Neuronal stem cell (in vitro differentiated cells): ENCODE measurements at regions not wholly inside any gene's neighbourhood (a gene's known extent, or its start where the extent isn't known, plus 50 kb on each side); places are given as distances from the start of the nearest gene placed in this dataset.

Experiments
- DNase-seq: peaks from one replicate; pipeline ENCODE4 v3.0.0-alpha.2; 2013; ENCODE audit warnings: low spot score
- H2AFZ ChIP-seq: one replicate; pipeline ENCODE4 v1.6.1; 2013; ENCODE audit warnings: mild to moderate bottlenecking, low read length, inconsistent platforms
- H2AK5ac ChIP-seq: 2 replicates; pipeline ENCODE4 v1.6.1; 2013; ENCODE audit warnings: low read depth, mild to moderate bottlenecking, inconsistent platforms, low read length, moderate library complexity, mixed read lengths
- H2BK120ac ChIP-seq: 2 replicates; pipeline ENCODE4 v1.6.1; 2013; ENCODE audit warnings: low read depth, mild to moderate bottlenecking, inconsistent platforms, low read length, moderate library complexity, mixed read lengths
- H2BK12ac ChIP-seq: one replicate; pipeline ENCODE4 v1.6.1; 2013; ENCODE audit warnings: low read length, inconsistent platforms
- H2BK15ac ChIP-seq: 2 replicates; pipeline ENCODE4 v1.6.1; 2013; ENCODE audit warnings: mild to moderate bottlenecking, low read length, inconsistent platforms, mixed read lengths
- H2BK5ac ChIP-seq: one replicate; pipeline ENCODE4 v1.6.1; 2013; ENCODE audit warnings: inconsistent platforms, mild to moderate bottlenecking, low read length, moderate library complexity
- H3K14ac ChIP-seq: one replicate; pipeline ENCODE4 v1.6.1; 2013; ENCODE audit warnings: low read length, inconsistent platforms
- H3K18ac ChIP-seq: 2 replicates; pipeline ENCODE4 v1.6.1; 2013; ENCODE audit warnings: low read length, inconsistent platforms
- H3K23ac ChIP-seq: 2 replicates; pipeline ENCODE4 v1.6.1; 2013; ENCODE audit warnings: low read depth, mild to moderate bottlenecking, mixed read lengths, low read length, inconsistent platforms; ENCODE audit not compliant: poor library complexity
- H3K27ac ChIP-seq: replicated peaks from 3 replicates; pipeline ENCODE4 v1.5.1; 2013; ENCODE audit warnings: low read length, inconsistent platforms
- H3K27me3 ChIP-seq, 3 experiments: 2 replicates each; pipeline ENCODE4 v1.6.1; 2013; ENCODE audit warnings: low read length in 3 of 3, mild to moderate bottlenecking in 2 of 3, inconsistent platforms in 1 of 3, low read depth in 1 of 3, mixed read lengths in 1 of 3, moderate library complexity in 1 of 3; ENCODE audit not compliant: control insufficient read depth in 3 of 3, insufficient read depth in 3 of 3
- H3K36me3 ChIP-seq, 2 donors: replicated peaks in 1 of 2; 2 replicates each; pipeline ENCODE4 v1.6.1; 2013; ENCODE audit warnings: low read length in 2 of 2; ENCODE audit not compliant: control insufficient read depth in 2 of 2, insufficient read depth in 2 of 2
- H3K4ac ChIP-seq: 2 replicates; pipeline ENCODE4 v1.6.1; 2013; ENCODE audit warnings: inconsistent platforms, mild to moderate bottlenecking, low read length, moderate library complexity
- H3K4me1 ChIP-seq, 2 donors: 1 replicate in 1 of 2; 2 replicates in 1 of 2; pipeline ENCODE4 v1.6.1; 2013; ENCODE audit warnings: low read length in 2 of 2, low read depth in 1 of 2; ENCODE audit not compliant: control insufficient read depth in 2 of 2, insufficient read depth in 1 of 2
- H3K4me2 ChIP-seq: one replicate; pipeline ENCODE4 v1.6.1; 2013; ENCODE audit warnings: mild to moderate bottlenecking, low read length, inconsistent platforms; ENCODE audit not compliant: insufficient read depth, poor library complexity, severe bottlenecking
- H3K4me3 ChIP-seq, 2 donors: 2 replicates each; pipeline ENCODE4 v1.5.1; 2013; ENCODE audit warnings: low read length in 2 of 2, mild to moderate bottlenecking in 2 of 2, inconsistent platforms in 1 of 2, moderate library complexity in 1 of 2
- H3K79me1 ChIP-seq: one replicate; pipeline ENCODE4 v1.6.1; 2013; ENCODE audit warnings: low read depth, mild to moderate bottlenecking, inconsistent platforms, low read length, moderate library complexity
- H3K9ac ChIP-seq: one replicate; pipeline ENCODE4 v1.6.1; 2013; ENCODE audit warnings: mild to moderate bottlenecking, low read depth, low read length, inconsistent platforms; ENCODE audit not compliant: poor library complexity
- H3K9me3 ChIP-seq, 2 donors: replicated peaks in 1 of 2; 2 replicates each; pipeline versions ENCODE3 to v1.6.1; 2013; ENCODE audit warnings: low read length in 2 of 2, mild to moderate bottlenecking in 2 of 2, inconsistent platforms in 1 of 2, low read depth in 1 of 2, mixed read lengths in 1 of 2, moderate library complexity in 1 of 2; ENCODE audit not compliant: control insufficient read depth in 2 of 2, insufficient read depth in 1 of 2
- H4K8ac ChIP-seq: one replicate; pipeline ENCODE4 v1.6.1; 2013; ENCODE audit warnings: low read depth, mild to moderate bottlenecking, inconsistent platforms, low read length, moderate library complexity
- H4K91ac ChIP-seq: one replicate; pipeline ENCODE4 v1.6.1; 2013; ENCODE audit warnings: low read length, low read depth, mild to moderate bottlenecking, inconsistent platforms; ENCODE audit not compliant: poor library complexity
- WGBS, 2 donors: extraction: QIAGEN DNeasy Blood & Tissue Kit; methylation state at CpG; one replicate each; pipeline ENCODE4 v1.1.7; 2013; ENCODE audit warnings: missing lambda C conversion rate in 2 of 2, mixed read lengths in 1 of 2; ENCODE audit not compliant: insufficient read length in 2 of 2, insufficient replicate concordance in 1 of 2; ENCODE audit errors: extremely low coverage in 2 of 2; 5-methylcytosine and 5-hydroxymethylcytosine counted together

- H3K4me1 ChIP-seq = peaks cover 0 to 2% of the 10 kb centered on the region in 2 donors
- H3K14ac ChIP-seq = no peak overlapping the region
- no peak overlapping the region for H3K4me2 ChIP-seq
- peaks cover 0 to 5% of the 10 kb centered on the region in 2 donors for H3K9me3 ChIP-seq
- H4K91ac ChIP-seq = no peak overlapping the region
- no peak overlapping the region for H2BK15ac ChIP-seq
- DNase-seq = no peak
- no peak overlapping the region for H3K4ac ChIP-seq
- H2BK12ac ChIP-seq = no peak overlapping the region
- no peak overlapping the region for H3K27ac ChIP-seq
- H3K27me3 ChIP-seq = peaks cover 0 to 4% (median 0%) of the 10 kb centered on the region in 3 experiments
- no peak overlapping the region for H2BK5ac ChIP-seq
- no peak overlapping the region for H3K18ac ChIP-seq
- H3K79me1 ChIP-seq = no peaks in the 10 kb centered on the region
- WGBS, 2 donors = no CpG with 5 or more reads among the region's 3 CpGs
- no peak overlapping the region for H4K8ac ChIP-seq
- no peak overlapping the region for H3K23ac ChIP-seq
- no peaks in the 10 kb centered on the region for H3K36me3 ChIP-seq
- H3K4me3 ChIP-seq = no peak overlapping the region
- H3K9ac ChIP-seq = no peak overlapping the region
- H2AK5ac ChIP-seq = no peak overlapping the region
- H2BK120ac ChIP-seq = no peak overlapping the region
- no peak overlapping the region for H2AFZ ChIP-seq
Measured at GRCh38 chr11:121950160-121950559, 165.9 kb downstream of the BLID start.

GRCh38 chr11:121946514-121946913, 169.5 kb downstream of the BLID start:
- H3K79me1 ChIP-seq = no peaks in the 10 kb centered on the region
- H3K14ac ChIP-seq = no peak overlapping the region
- H2BK12ac ChIP-seq = no peak overlapping the region
- no peak overlapping the region for H3K18ac ChIP-seq
- H4K91ac ChIP-seq = no peak overlapping the region
- DNase-seq = no peak
- H2BK120ac ChIP-seq = no peak overlapping the region
- H2AK5ac ChIP-seq = no peak overlapping the region
- H3K27ac ChIP-seq = no peak overlapping the region
- H3K36me3 ChIP-seq = no peaks in the 10 kb centered on the region
- H3K4me1 ChIP-seq = peaks cover 0 to 2% of the 10 kb centered on the region in 2 donors
- H4K8ac ChIP-seq = no peak overlapping the region
- no peak overlapping the region for H3K4ac ChIP-seq
- H3K27me3 ChIP-seq = peaks cover 0 to 4% (median 0%) of the 10 kb centered on the region in 3 experiments
- WGBS, 2 donors = no CpG with 5 or more reads among the region's 3 CpGs
- no peak overlapping the region for H3K4me2 ChIP-seq
- no peak overlapping the region for H2BK5ac ChIP-seq
- H3K9me3 ChIP-seq = peaks cover 0 to 5% of the 10 kb centered on the region in 2 donors
- no peak overlapping the region for H2AFZ ChIP-seq
- H2BK15ac ChIP-seq = no peak overlapping the region
- H3K9ac ChIP-seq = no peak overlapping the region
- H3K4me3 ChIP-seq = no peak overlapping the region
- no peak overlapping the region for H3K23ac ChIP-seq

GRCh38 chr11:121944556-121945230, 171.3 kb downstream of the BLID start:
- H3K27me3 ChIP-seq = no peaks in the 10 kb centered on the region
- no peak overlapping the region for H3K4me2 ChIP-seq
- no peak overlapping the region for H2AFZ ChIP-seq
- H3K4ac ChIP-seq = no peak overlapping the region
- no peak overlapping the region for H3K18ac ChIP-seq
- H4K91ac ChIP-seq = no peak overlapping the region
- H2AK5ac ChIP-seq = no peak overlapping the region
- H3K4me1 ChIP-seq = no peaks in the 10 kb centered on the region
- H3K79me1 ChIP-seq = no peaks in the 10 kb centered on the region
- no peak overlapping the region for H3K27ac ChIP-seq
- no peak overlapping the region for H2BK12ac ChIP-seq
- H3K14ac ChIP-seq = no peak overlapping the region
- no peaks in the 10 kb centered on the region for H3K36me3 ChIP-seq
- H2BK15ac ChIP-seq = no peak overlapping the region
- no peak overlapping the region for H3K9ac ChIP-seq
- H2BK5ac ChIP-seq = no peak overlapping the region
- H3K4me3 ChIP-seq = no peak overlapping the region
- H3K9me3 ChIP-seq = peaks cover 0 to 5% of the 10 kb centered on the region in 2 donors
- H2BK120ac ChIP-seq = no peak overlapping the region
- no peak for DNase-seq
- no peak overlapping the region for H3K23ac ChIP-seq
- no peak overlapping the region for H4K8ac ChIP-seq
- no CpG with 5 or more reads among the region's 4 CpGs for WGBS, 2 donors

- Histone ChIP-seq H2BK12ac (no peak overlapping the region), H2BK15ac (no peak overlapping the region), H3K9ac (no peak overlapping the region), H4K91ac (no peak overlapping the region), H3K36me3 (no peaks in the 10 kb centered on the region), H3K27me3 (no peaks in the 10 kb centered on the region), H3K4ac (no peak overlapping the region), H3K27ac (no peak overlapping the region), H3K4me3 (no peak overlapping the region), H3K9me3 (no peaks in the 10 kb centered on the region), H3K23ac (no peak overlapping the region), H3K18ac (no peak overlapping the region), H2AK5ac (no peak overlapping the region), H3K4me1 (peaks cover 0 to 1% of the 10 kb centered on the region in 2 donors), H2BK120ac (no peak overlapping the region), H3K14ac (no peak overlapping the region), H2AFZ (no peak overlapping the region), H3K4me2 (no peak overlapping the region), H4K8ac (no peak overlapping the region), H3K79me1 (no peaks in the 10 kb centered on the region), H2BK5ac (no peak overlapping the region)
- WGBS, 2 donors = no CpG with 5 or more reads among the region's 2 CpGs
- no peak for DNase-seq
Measured at GRCh38 chr11:121938076-121938475, 177.9 kb downstream of the BLID start.
